ENCODE measurements at regions not wholly inside any gene's neighbourhood (a gene's known extent, or its start where the extent isn't known, plus 50 kb on each side); places are given as distances from the start of the nearest gene placed in this dataset.

GRCh38 chr20:46838011-46838410 is 56.6 kb upstream of the EYA2 start (continued):
- TF ChIP-seq CREB1 (CRISPR knock-in tag; IDR thresholded peaks at IDR 0.05) (no peak), TCF7 (CRISPR knock-in tag; IDR thresholded peaks at IDR 0.05; ENCODE audit: low read depth) (no peak), ZBTB21 (CRISPR knock-in tag; IDR thresholded peaks at IDR 0.05; ENCODE audit: borderline replicate concordance) (no peak), E2F1 (CRISPR knock-in tag; IDR thresholded peaks at IDR 0.05) (no peak)

GRCh38 chr20:46840054-46840729 is 54.5 kb upstream of the EYA2 start:
- Mint-ChIP-seq H3K9me3 (no peaks in the 10 kb centered on the region), H3K4me1 (peaks cover 24% of the 10 kb centered on the region), H3K4me3 (no peak overlapping the region), H3K27me3 (ENCODE audit: low read depth) (no peaks in the 10 kb centered on the region), H3K36me3 (no peaks in the 10 kb centered on the region), H3K27ac (no peak overlapping the region)
- DNase-seq (ENCODE audit: low spot score) (no peak), ATAC-seq (no peak)
- ChIA-PET POLR2A (no interaction called here), CTCF (no interaction called here)
- no peak for TF ChIP-seq ZNF425 (CRISPR knock-in tag; conservative IDR thresholded peaks at IDR 0.05)
- TF ChIP-seq PREB (CRISPR knock-in tag; IDR thresholded peaks at IDR 0.05; ENCODE audit: borderline replicate concordance): no peak
- no peak for TF ChIP-seq KAT7 (CRISPR knock-in tag; IDR thresholded peaks at IDR 0.05; ENCODE audit: borderline replicate concordance)
- no peak for TF ChIP-seq ZMAT4 (CRISPR knock-in tag; IDR thresholded peaks at IDR 0.05)
- no peak for TF ChIP-seq ETV6 (CRISPR knock-in tag; IDR thresholded peaks at IDR 0.05)
- TF ChIP-seq ATF2 (CRISPR knock-in tag; IDR thresholded peaks at IDR 0.05; ENCODE audit: borderline replicate concordance, low read depth): no peak
- TF ChIP-seq NFATC4 (CRISPR knock-in tag; IDR thresholded peaks at IDR 0.05): no peak
- TF ChIP-seq OVOL2 (CRISPR knock-in tag; IDR thresholded peaks at IDR 0.05; ENCODE audit: borderline replicate concordance): no peak
- no peak for TF ChIP-seq ZSCAN18 (CRISPR knock-in tag; IDR thresholded peaks at IDR 0.05)
- no peak for TF ChIP-seq TEAD1 (CRISPR knock-in tag; IDR thresholded peaks at IDR 0.05)
- no peak for TF ChIP-seq USF1 (CRISPR knock-in tag; IDR thresholded peaks at IDR 0.05)
- TF ChIP-seq FOXP4 (CRISPR knock-in tag; IDR thresholded peaks at IDR 0.05): no peak
- TF ChIP-seq TP53 (CRISPR knock-in tag; IDR thresholded peaks at IDR 0.05): no peak
- TF ChIP-seq ZNF317 (CRISPR knock-in tag; IDR thresholded peaks at IDR 0.05; ENCODE audit: borderline replicate concordance, low read depth): no peak
- no peak for TF ChIP-seq ZNF512 (CRISPR knock-in tag; IDR thresholded peaks at IDR 0.05; ENCODE audit: borderline replicate concordance)
- TF ChIP-seq IRF1 (CRISPR knock-in tag; IDR thresholded peaks at IDR 0.05): no peak
